SU-DHL-6 (cell line): ENCODE measurements at regions not wholly inside any gene's neighbourhood (a gene's known extent, or its start where the extent isn't known, plus 50 kb on each side); places are given as distances from the start of the nearest gene placed in this dataset.

Source experiments
- EZH2phosphoT487 ChIP-seq: fragments of 200-600 bp; sonication (generic), shearing (Covaris generic); conservative IDR thresholded peaks from 2 replicates; pipeline ENCODE4 v1.6.1; 2018; ENCODE audit warnings: mild to moderate bottlenecking, antibody characterized with exemption, low read length, moderate library complexity, mixed read lengths
- TF ChIP-seq, protein P1 (sequence below): fragments of 200-600 bp; sonication (generic); IDR thresholded peaks from one replicate; pipeline ENCODE4 v1.5.1; 2017; ENCODE audit warnings: antibody characterized with exemption, mild to moderate bottlenecking, low read length, moderate library complexity; ENCODE audit not compliant: insufficient read depth, poor library complexity, severe bottlenecking

DNA sequence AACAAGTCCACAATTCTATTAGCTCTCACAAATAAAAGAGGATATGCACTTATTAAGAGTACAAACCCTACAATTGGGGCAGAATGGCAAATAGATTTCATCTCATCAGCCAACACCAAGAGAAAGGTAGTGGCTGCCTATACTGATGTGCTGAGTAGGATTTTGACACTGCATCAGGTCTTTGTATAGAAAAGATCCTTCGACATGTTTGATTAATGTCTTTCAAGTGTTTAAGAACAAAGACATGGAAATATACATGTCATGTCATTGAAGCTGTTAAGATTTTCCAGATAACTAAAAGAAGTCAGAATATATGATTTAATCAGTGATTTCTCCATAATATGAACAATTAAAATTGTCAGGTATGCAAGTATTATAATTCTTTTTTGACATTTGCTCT lies 238.7 kb upstream of the GRAMD2B start:
- TF ChIP-seq, protein P1, sequence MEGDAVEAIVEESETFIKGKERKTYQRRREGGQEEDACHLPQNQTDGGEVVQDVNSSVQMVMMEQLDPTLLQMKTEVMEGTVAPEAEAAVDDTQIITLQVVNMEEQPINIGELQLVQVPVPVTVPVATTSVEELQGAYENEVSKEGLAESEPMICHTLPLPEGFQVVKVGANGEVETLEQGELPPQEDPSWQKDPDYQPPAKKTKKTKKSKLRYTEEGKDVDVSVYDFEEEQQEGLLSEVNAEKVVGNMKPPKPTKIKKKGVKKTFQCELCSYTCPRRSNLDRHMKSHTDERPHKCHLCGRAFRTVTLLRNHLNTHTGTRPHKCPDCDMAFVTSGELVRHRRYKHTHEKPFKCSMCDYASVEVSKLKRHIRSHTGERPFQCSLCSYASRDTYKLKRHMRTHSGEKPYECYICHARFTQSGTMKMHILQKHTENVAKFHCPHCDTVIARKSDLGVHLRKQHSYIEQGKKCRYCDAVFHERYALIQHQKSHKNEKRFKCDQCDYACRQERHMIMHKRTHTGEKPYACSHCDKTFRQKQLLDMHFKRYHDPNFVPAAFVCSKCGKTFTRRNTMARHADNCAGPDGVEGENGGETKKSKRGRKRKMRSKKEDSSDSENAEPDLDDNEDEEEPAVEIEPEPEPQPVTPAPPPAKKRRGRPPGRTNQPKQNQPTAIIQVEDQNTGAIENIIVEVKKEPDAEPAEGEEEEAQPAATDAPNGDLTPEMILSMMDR, result no peak
- no peak for TF ChIP-seq EZH2phosphoT487
